Type B pancreatic cell (in vitro differentiated cells): ENCODE measurements at regions not wholly inside any gene's neighbourhood (a gene's known extent, or its start where the extent isn't known, plus 50 kb on each side); places are given as distances from the start of the nearest gene placed in this dataset.

Experiments used
- DNase-seq: peaks from one replicate; pipeline ENCODE4 v3.0.0; 2021; ENCODE audit warnings: mixed read lengths; ENCODE audit not compliant: unreplicated experiment; ENCODE audit errors: extremely low spot score
- H3K27ac Mint-ChIP-seq: 2 replicates; pipeline ENCODE4 v1.8.0; 2021; ENCODE audit warnings: mild to moderate bottlenecking, mixed read lengths
- H3K27me3 Mint-ChIP-seq: 2 replicates; pipeline ENCODE4 v1.8.0; 2021; ENCODE audit warnings: mixed read lengths
- H3K36me3 Mint-ChIP-seq: 2 replicates; pipeline ENCODE4 v1.8.0; 2021; ENCODE audit warnings: mixed read lengths
- H3K4me1 Mint-ChIP-seq: one replicate; pipeline ENCODE4 v1.8.0; 2021; ENCODE audit warnings: mixed read lengths; ENCODE audit not compliant: unreplicated experiment
- H3K4me3 Mint-ChIP-seq: 2 replicates; pipeline ENCODE4 v1.8.0; 2021; ENCODE audit warnings: mild to moderate bottlenecking, mixed read lengths
- H3K9me3 Mint-ChIP-seq: 2 replicates; pipeline ENCODE4 v1.8.0; 2021; ENCODE audit warnings: mixed read lengths
- TF ChIP-seq, protein P1 (sequence below): fragments of 200-600 bp; sonication (generic); conservative IDR thresholded peaks from 2 replicates; pipeline ENCODE4 v1.5.0; 2021; ENCODE audit warnings: antibody characterized with exemption, mild to moderate bottlenecking

DNA sequence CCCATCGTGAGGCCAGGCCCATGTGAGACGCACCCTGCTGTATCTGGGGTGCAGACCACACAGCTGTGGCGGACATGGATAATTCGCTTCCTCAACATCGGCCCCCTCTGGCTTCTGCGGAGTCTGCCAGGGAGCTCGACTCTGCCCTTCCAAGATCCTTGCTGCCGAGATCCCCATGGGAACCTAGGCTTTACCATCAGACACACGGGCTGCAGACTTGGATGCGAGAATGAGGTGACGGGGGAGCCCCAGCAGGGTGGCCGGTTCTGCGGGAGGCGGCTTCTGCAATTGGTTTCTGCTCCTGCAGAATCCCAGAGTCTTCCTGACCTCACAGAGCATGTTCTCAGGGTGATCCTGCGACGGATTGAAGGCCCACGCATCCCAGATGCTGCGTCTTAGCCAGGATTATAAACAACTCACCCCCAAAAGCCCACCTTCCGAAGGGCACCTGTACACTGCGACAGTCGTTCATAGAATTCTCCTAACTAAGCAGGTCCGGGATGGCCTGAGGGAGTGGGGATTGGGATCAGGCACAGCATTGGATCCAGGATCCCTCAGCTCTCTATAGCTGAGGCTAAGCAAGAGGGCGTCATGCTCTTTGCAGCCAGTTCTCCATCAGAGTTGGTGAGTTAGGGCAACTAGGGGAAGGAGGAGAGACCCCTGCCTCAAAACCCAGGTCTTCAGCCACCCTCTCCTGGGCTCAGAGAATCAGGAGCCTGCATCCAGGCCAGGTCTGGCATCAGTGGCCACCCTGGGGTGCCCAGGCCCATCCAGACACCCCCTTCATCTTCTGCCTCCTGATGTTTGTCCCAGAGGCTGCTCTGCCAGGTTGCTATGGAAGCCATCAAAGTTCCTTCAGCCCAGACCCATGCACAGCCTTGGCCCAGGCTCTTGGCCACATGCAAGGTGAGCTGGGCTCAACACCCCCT, 74.7 kb upstream of the SNTG2 start:
- DNase-seq, result peak; percentile 58
- Mint-ChIP-seq H3K9me3 (no peaks in the 10 kb centered on the region), H3K27me3 (peaks cover 3% of the 10 kb centered on the region)

DNA sequence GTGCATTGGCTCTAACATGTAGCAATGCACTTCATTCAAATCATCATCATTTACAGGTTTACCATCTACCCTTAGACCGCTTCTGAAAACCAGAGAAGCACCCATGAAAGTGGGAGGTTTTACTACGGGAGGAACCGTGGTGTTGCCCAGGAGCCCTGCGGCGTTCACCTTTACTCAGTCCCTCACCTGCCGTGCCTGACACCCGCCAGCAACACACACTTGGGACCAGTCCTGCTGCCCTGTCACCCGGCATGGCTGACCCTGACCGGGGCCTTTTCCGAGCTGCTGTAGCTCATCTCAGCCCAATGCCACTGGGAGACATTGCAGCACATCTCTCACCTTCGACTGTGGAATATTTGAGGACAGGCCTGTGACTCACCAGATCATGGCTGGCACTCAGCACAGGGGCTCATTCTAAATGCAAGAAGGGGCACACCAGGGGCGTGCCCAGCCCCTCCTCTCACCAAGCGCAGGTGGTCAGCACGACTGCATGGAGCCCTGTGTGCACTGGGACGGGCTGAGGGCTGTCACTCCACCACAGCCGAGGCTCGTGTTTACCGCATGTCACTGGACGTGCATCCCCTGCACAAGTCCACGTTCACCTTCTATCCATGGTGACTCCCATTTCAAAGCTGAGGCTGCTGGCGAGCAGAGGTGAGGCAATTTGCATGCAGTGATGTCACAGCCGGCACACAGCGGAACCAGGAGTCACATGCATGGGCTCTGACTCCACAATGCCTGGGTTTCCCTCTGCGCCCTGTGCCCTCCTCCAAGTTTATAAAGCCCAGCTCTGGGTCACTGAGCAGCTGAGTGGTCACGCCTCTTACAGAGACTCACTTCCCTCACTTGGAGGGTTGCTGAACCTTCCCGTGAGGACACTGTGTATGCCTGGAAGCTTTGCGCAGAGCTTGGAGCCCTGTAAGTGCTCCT, 76.7 kb upstream of the SNTG2 start:
- DNase-seq, result peak; percentile 48
- no peak overlapping the region for H3K4me3 Mint-ChIP-seq
- peaks cover 10% of the 10 kb centered on the region for H3K27me3 Mint-ChIP-seq
- no peaks in the 10 kb centered on the region for H3K4me1 Mint-ChIP-seq
- no peaks in the 10 kb centered on the region for H3K9me3 Mint-ChIP-seq
- TF ChIP-seq, protein P1, sequence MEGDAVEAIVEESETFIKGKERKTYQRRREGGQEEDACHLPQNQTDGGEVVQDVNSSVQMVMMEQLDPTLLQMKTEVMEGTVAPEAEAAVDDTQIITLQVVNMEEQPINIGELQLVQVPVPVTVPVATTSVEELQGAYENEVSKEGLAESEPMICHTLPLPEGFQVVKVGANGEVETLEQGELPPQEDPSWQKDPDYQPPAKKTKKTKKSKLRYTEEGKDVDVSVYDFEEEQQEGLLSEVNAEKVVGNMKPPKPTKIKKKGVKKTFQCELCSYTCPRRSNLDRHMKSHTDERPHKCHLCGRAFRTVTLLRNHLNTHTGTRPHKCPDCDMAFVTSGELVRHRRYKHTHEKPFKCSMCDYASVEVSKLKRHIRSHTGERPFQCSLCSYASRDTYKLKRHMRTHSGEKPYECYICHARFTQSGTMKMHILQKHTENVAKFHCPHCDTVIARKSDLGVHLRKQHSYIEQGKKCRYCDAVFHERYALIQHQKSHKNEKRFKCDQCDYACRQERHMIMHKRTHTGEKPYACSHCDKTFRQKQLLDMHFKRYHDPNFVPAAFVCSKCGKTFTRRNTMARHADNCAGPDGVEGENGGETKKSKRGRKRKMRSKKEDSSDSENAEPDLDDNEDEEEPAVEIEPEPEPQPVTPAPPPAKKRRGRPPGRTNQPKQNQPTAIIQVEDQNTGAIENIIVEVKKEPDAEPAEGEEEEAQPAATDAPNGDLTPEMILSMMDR, result no peak
- no peak overlapping the region for H3K27ac Mint-ChIP-seq
- H3K36me3 Mint-ChIP-seq, result no peaks in the 10 kb centered on the region

More for the DNA sequence above, 74.7 kb upstream of the SNTG2 start:
- Mint-ChIP-seq H3K4me3 (no peak overlapping the region), H3K27ac (no peak overlapping the region), H3K36me3 (no peaks in the 10 kb centered on the region), H3K4me1 (no peaks in the 10 kb centered on the region)
- TF ChIP-seq, protein P1, result no peak

DNA sequence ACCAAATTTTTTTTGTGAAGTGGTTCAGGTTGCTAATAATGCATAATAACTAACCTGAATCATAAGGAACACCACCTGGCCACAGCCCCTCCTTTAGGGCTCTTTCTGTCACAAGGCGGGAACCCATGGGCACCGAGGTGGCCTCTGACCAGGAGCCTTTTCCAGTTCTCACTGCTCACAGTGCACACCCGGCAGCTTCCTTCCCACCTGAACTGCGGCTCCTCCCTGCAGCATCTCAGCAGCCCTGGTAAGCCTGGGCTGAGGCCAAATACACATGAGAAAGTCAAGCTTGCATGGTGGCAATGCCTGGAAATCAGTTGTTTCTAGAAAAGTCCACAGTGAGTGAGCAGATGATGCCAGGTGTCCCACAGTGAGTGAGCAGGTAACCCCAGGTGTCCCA, 77.6 kb upstream of the SNTG2 start:
- no peaks in the 10 kb centered on the region for H3K36me3 Mint-ChIP-seq
- DNase-seq, result no peak
- peaks cover 10% of the 10 kb centered on the region for H3K27me3 Mint-ChIP-seq
- H3K27ac Mint-ChIP-seq, result no peak overlapping the region
- H3K4me1 Mint-ChIP-seq, result no peaks in the 10 kb centered on the region
- no peak overlapping the region for H3K4me3 Mint-ChIP-seq
- TF ChIP-seq, protein P1, result no peak
- no peaks in the 10 kb centered on the region for H3K9me3 Mint-ChIP-seq

DNA sequence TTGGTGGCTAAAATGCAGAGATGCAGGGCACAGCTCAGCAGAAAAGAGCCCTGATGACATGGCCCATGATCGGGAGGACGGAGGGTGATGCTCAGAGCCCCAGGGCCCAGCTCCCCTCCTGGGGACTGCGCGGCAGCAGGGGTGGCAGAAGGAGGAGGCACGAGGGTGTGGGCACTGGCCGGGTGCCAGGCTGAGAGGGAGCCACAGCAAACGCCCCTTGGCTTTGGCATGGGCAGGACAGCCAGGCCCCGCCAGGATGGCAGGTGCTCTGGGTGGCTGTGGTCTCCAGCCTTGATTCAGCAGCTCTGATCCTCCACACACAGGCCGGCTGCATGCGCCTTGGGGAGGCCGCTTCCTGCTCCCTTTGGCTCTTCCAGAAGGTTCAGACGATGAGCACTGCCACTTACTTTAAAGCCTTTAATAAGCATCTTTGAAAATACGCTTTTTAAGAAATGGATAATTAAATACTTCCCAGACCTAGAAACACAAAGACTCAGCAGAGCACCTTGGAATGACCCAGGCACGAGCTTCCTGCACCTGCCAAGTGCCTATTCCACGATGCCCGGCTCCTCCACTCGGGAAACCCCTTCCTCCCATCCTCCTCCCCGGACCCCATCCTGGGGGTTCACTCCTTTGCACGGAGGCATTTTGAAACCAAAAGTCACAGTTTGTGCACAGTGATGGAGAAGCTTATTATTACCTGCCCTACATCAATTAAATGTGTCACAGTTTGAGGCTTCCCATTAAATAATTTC, 78.5 kb upstream of the SNTG2 start:
- Mint-ChIP-seq H3K4me1 (peaks cover 6% of the 10 kb centered on the region), H3K27me3 (peaks cover 13% of the 10 kb centered on the region), H3K4me3 (no peak overlapping the region), H3K36me3 (no peaks in the 10 kb centered on the region), H3K9me3 (no peaks in the 10 kb centered on the region), H3K27ac (no peak overlapping the region)
- DNase-seq, result no peak
- TF ChIP-seq, protein P1, result no peak

DNA sequence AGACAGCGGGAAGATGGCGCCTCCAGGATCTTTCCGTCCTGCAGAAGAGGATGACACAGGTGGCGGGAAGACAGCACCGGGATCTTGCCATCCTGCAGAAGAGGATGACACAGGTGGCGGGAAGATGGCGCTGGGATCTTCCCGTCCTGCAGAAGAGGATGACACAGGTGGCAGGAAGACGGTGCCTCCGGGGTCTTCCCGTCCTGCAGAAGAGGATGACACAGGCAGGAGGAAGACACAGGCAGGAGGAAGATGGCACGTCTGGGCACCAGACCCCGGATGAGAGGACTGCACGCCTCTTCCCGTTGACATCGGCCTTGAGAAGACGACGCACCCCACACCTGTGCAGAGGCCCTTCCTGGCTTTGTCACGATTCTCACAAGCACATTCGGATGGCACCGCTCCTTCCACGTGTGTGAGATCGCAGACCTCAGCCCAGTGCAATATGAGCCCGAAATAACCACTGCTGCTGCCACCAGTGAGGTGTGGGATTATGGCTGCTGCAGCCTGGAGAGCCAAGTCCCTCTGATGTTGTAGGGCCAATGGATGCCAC, 79.4 kb upstream of the SNTG2 start:
- TF ChIP-seq, protein P1, result no peak
- H3K36me3 Mint-ChIP-seq, result no peaks in the 10 kb centered on the region
- DNase-seq, result no peak
- no peak overlapping the region for H3K4me3 Mint-ChIP-seq
- H3K27ac Mint-ChIP-seq, result no peak overlapping the region
- no peaks in the 10 kb centered on the region for H3K9me3 Mint-ChIP-seq
- H3K27me3 Mint-ChIP-seq, result peaks cover 13% of the 10 kb centered on the region
- H3K4me1 Mint-ChIP-seq, result peaks cover 14% of the 10 kb centered on the region
